ENCODE measurements at regions not wholly inside any gene's neighbourhood (a gene's known extent, or its start where the extent isn't known, plus 50 kb on each side); places are given as distances from the start of the nearest gene placed in this dataset.
"Not testable (repeated sequence)": the region's sequence is repeated elsewhere in the genome, so short reads cannot be mapped to it uniquely, and the experiment has no call there.

DNA sequence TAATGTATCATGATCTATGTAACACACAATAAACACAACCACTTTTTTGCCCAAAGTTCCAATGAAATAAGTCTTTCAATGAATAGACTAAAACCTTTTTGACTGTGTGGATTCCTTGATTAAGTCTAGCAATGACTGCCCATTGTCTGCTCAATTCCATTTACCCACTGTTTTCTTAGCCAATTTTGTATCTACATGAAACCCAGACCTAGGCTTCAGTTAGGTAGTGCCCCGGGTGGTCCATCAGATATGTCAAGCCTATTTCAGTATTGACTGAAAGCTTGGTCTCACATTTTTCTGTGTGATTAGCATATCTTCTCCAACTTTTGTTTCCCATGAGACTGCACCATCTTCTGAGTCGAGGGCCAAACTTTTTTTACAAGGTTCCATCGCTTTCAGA is 615.0 kb downstream of the C6orf118 start:
- no peak for DNase-seq (ENCODE audit: low spot score)

GRCh38 chr6:164693944-164694343 is 615.5 kb downstream of the C6orf118 start:
- DNase-seq (ENCODE audit: low spot score): no peak

DNA sequence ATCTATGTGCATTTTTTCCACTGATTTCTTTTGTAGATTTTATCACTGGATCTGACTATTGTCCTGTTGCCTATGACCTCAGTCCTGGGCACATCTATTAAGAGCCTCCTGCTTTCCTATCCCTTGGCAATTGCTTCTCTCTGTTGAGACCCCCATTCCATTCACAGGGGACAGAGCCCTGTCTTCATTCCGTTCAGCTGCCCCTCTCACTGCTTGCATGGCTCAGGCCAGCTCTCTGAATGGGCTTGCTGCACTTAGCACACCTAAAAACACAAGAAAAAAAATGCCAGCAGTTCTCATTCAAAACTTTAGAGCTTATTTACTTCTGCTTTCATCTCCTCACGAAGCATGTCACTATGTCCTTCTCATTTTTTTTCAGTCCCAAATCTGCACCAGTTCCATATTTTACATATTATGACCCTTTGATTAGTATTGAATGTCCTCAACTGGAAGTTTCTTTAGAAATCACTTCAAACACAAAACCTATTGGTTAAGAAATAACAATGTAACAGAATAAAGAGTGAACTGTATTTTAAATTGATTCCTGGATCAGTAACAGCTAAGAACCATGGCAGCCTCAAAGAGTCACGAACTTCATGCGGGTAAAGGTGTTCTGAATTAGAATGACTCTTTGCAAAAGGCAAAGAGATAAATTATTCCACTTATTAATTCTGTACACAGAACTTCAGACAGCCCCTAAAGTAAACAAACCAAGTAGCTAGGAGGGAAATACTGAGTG is 616.5 kb downstream of the C6orf118 start:
- no peak for DNase-seq (ENCODE audit: low spot score)

DNA sequence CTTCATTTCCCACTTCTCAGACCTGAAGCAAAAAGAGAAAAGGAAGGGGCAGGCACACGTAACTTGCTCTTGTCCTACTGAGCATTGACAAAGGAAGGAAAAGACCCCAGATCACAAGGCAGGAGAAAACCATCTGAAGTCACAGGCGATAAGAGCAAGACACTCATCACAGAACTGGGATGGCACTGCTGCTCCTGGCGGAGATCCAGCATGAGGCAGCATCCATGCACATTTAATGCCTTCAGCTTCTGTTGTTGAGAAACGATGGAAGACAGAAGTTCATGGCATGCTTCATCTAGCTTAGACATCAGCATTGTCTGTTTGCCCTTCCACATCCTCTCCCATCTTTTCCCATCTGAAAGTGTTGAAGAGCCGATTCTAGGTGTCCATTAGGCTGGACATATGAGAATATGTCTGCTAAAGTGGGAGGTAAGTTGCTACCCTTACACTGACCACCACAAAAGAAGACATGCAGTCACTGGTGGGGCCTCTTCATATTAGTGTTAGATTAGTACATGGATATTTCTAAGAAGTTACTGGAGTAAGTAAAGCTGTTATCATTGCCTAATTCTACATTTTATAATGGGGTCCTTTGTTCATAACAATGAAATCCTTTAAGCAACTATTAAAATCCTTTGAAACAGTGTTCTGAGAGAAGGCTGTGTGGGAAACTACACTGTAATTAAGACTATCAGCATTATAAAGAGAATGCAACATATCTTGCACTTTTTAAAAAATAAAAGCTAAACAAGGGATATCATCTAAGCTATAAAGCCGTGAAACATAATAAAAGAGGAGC is 618.5 kb downstream of the C6orf118 start:
- no peak for DNase-seq (ENCODE audit: low spot score)

- DNase-seq (ENCODE audit: low spot score): no peak
These were observed 619.2 kb downstream of the C6orf118 start for GRCh38 chr6:164690241-164690640.

DNA sequence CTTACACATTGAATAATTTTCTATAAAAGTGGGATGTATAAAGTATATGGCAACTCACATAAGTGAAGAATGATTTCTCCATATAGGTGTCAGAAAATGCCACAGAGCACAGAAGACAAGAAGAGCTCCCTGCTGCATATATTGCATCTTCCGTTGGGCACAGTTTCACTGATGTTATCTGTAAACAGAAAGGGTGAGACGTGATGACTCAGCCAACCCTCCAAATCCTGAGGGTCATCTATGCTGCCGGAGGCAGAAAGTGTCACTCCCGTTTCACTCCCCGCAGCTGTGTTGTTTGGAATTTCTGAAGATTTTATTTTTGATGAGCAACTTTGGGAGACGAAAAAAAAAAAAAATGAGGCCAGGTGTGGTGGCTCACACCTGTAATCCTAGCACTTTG is 644.1 kb downstream of the C6orf118 start:
- DNase-seq (ENCODE audit: low spot score): no peak

- DNase-seq (ENCODE audit: low spot score): no peak
These were observed 645.8 kb downstream of the C6orf118 start for GRCh38 chr6:164663634-164664033.

DNA sequence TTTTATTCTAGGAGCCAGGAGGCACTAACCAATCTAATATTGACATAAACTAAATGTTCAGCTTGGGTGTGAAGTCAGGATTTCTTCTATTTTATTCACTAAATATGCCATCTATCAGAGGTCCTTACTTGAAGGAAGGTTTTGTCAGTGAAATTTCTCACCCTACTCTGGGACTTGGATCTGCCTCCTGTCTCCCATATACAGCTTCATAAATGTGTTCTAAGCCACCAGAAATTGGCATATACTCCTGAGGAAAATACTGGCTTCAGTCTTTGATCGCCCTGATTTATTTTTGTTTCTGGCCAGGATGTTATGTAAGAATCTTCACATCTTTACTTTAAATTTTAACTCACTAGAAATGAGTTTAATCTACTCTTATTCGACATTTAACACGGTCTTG is 647.7 kb downstream of the C6orf118 start:
- no peak for DNase-seq (ENCODE audit: low spot score)

GRCh38 chr6:164660781-164661180 is 648.6 kb downstream of the C6orf118 start:
- DNase-seq (ENCODE audit: low spot score): no peak

- DNase-seq (ENCODE audit: low spot score): no peak
These were observed 668.4 kb downstream of the C6orf118 start for GRCh38 chr6:164640956-164641355.

DNA sequence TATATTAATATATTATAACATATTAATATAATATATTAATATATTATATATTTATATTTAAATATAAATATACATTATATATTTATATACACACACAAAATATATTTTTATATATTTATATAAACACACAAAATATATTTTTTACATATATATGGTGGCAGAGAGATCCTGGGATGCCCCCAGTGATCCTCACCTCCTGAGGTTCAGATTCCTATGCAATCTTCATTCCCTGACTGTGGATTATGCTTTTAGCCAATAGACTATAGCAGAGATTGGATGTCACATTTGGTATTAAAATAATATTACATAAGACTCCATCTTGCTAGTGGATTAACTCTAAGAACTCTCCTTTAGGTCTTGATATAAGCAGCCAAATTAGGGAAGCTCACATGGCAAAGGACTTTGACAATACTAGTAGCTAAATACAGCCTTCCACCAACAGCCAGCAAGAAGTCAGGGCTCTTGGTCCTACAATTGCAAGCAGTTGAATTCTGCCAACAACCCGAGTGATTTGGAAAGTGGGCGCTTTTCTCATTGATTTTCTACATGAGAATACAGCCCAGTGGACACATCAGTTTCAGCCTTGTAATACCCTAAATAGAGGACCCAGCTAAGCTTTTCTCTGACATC is 681.0 kb downstream of the C6orf118 start:
- no peak for DNase-seq (ENCODE audit: low spot score)

DNA sequence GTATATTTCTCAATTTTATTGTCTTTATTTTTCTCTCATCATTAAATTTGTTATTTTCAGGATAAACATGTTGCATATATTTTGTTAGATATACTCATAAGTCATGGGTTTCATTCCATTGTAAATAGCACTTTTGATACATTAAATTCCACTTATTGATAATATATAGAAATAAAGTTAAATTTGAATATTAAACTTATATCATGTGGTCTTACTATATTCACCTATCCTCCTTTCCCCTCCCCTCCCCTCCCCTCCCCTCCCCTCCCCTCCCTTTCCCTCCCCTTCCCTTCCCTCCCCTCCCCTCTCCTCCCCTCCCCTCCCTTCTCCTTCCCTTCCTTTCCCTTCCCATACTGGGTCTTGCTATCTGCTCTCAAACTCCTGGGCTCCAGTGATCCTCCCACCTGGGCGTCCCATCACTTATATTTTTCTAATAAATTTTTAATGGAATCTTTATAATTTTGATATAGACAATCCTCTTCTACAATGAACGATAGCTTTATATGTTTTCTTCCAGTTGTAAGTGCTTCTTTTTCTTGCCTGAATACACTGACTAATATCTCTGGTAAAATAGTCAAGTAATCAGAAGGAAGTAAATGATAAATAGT is 692.4 kb downstream of the C6orf118 start:
- DNase-seq (ENCODE audit: low spot score): no peak

- no peak for DNase-seq (ENCODE audit: low spot score)
These were observed 696.7 kb downstream of the C6orf118 start for GRCh38 chr6:164612751-164613150.

GRCh38 chr6:164610859-164611258 is 698.5 kb downstream of the C6orf118 start:
- not testable (repeated sequence) for DNase-seq (ENCODE audit: low spot score)

GRCh38 chr6:164602415-164602814 is 707.0 kb downstream of the C6orf118 start:
- not testable (repeated sequence) for DNase-seq (ENCODE audit: low spot score)

DNA sequence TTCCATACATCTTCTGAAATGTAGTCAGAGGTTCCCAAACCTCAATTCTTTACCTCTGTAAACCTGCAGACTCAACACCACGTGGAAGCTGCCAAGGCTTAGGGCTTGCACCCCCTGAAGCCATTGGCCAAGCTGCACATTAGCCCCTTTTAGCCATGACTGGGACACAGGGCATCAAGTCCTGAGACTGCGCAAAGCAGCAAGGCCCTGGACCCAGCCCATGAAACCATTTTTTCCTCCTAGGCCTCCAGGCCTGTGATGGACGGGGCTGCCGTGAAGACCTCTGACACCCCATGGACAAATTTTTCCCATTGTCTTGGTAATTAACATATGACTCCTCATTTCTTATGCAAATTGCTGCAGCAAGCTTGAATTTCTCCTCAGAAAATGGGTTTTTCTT is 727.8 kb downstream of the C6orf118 start:
- DNase-seq (ENCODE audit: low spot score): no peak

GRCh38 chr6:164579035-164579434 is 730.4 kb downstream of the C6orf118 start:
- no peak for DNase-seq (ENCODE audit: low spot score)

DNA sequence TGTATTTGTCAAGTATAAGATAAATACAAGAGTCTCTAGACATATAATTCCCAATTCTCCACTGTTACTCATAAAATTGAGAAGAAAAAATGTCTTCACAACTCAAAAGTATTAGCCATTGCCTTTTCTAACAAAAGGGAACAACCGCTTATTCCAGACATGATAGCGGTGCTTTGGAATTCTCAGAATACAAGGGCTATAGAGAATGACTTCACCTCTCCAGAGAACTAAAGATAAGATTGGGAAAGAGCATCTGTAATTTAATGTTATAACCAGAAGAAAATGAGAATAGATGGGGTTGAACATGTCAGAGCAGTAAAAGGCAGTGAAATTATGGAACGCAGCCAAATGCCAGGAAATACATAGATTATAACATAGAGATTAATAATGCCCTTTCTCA is 730.8 kb downstream of the C6orf118 start:
- no peak for DNase-seq (ENCODE audit: low spot score)

DNA sequence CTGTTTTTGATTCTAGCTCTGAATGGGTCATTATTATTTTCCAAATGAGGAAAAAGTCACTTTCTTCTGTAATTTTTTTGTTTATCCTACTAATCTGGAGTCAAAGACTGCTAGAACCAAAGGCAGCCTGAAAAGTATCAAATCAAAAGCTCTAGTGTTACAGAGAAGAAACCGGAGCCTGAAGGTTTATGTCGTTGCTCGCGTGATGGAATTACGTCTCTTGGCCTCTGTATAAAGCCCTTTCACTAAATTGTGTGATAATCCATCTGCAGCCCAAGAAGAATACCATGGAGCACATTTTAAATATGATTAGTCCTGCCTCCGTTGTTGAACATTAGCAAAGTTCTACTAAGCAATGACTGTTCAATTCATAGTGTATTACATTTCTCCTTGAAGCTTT is 738.6 kb downstream of the C6orf118 start:
- no peak for DNase-seq (ENCODE audit: low spot score)

- DNase-seq (ENCODE audit: low spot score): no peak
These were observed 739.9 kb downstream of the C6orf118 start for GRCh38 chr6:164569509-164569908.

GRCh38 chr6:164563924-164564323 is 745.5 kb downstream of the C6orf118 start:
- no peak for DNase-seq (ENCODE audit: low spot score)

GRCh38 chr6:164561656-164562055 is 747.7 kb downstream of the C6orf118 start:
- no peak for DNase-seq (ENCODE audit: low spot score)
